Skin epidermis (tissue), 12 donors: ENCODE measurements at regions not wholly inside any gene's neighbourhood (a gene's known extent, or its start where the extent isn't known, plus 50 kb on each side); places are given as distances from the start of the nearest gene placed in this dataset.

Source experiments
- H3K27ac ChIP-seq, 21 experiments: fragments of 200-600 bp; sonication (generic) in 11 of 21; one replicate each; pipeline ENCODE4 v1.5.0; 2020; ENCODE audit warnings: mild to moderate bottlenecking in 3 of 21, inconsistent platforms in 2 of 21, moderate library complexity in 2 of 21
- H3K4me3 ChIP-seq, 7 experiments: fragments of 200-600 bp; sonication (generic) in 2 of 7; one replicate each; pipeline ENCODE4 v1.5.0; 2020; ENCODE audit warnings: inconsistent platforms in 2 of 7, mild to moderate bottlenecking in 2 of 7, moderate library complexity in 1 of 7

GRCh38 chr4:17309567-17310268 is 202.2 kb downstream of the QDPR start:
- Histone ChIP-seq H3K4me3 (no peak overlapping the region), H3K27ac (peak overlapping the region in 4 of 21 experiments; percentile 23 to 76 (median 40))

- Histone ChIP-seq H3K4me3 (no peak overlapping the region), H3K27ac (no peak overlapping the region)
These were observed 210.0 kb downstream of the QDPR start for GRCh38 chr4:17301869-17302268.

GRCh38 chr4:17301266-17301665 is 210.6 kb downstream of the QDPR start:
- H3K4me3 ChIP-seq = no peak overlapping the region

GRCh38 chr4:17296921-17297890 is 214.7 kb downstream of the QDPR start:
- H3K4me3 ChIP-seq = no peak overlapping the region
- H3K27ac ChIP-seq = no peak overlapping the region

More at GRCh38 chr4:17301266-17301665, 210.6 kb downstream of the QDPR start:
- no peak overlapping the region for H3K27ac ChIP-seq

- no peak overlapping the region for H3K27ac ChIP-seq
- no peak overlapping the region for H3K4me3 ChIP-seq
These were observed 218.0 kb downstream of the QDPR start for GRCh38 chr4:17293901-17294300.

GRCh38 chr4:17288151-17288550 is 223.7 kb downstream of the QDPR start:
- H3K27ac ChIP-seq = no peak overlapping the region
- no peak overlapping the region for H3K4me3 ChIP-seq

GRCh38 chr4:17286752-17287460 is 225.0 kb downstream of the QDPR start:
- H3K4me3 ChIP-seq = no peak overlapping the region
- no peak overlapping the region for H3K27ac ChIP-seq

- no peak overlapping the region for H3K27ac ChIP-seq
These were observed 226.1 kb downstream of the QDPR start for GRCh38 chr4:17285747-17286146.

GRCh38 chr4:17284323-17285175 is 227.3 kb downstream of the QDPR start:
- Histone ChIP-seq H3K27ac (no peak overlapping the region), H3K4me3 (no peak overlapping the region)

More at GRCh38 chr4:17285747-17286146, 226.1 kb downstream of the QDPR start:
- H3K4me3 ChIP-seq = no peak overlapping the region

- no peak overlapping the region for H3K27ac ChIP-seq
- H3K4me3 ChIP-seq = no peak overlapping the region
These were observed 228.1 kb downstream of the QDPR start for GRCh38 chr4:17283832-17284231.

- no peak overlapping the region for H3K27ac ChIP-seq
- H3K4me3 ChIP-seq = no peak overlapping the region
These were observed 228.6 kb downstream of the QDPR start for GRCh38 chr4:17283251-17283650.

GRCh38 chr4:17280261-17281018 is 231.4 kb downstream of the QDPR start:
- no peak overlapping the region for H3K27ac ChIP-seq
- no peak overlapping the region for H3K4me3 ChIP-seq

GRCh38 chr4:17276776-17277175 is 235.1 kb downstream of the QDPR start:
- Histone ChIP-seq H3K4me3 (no peak overlapping the region), H3K27ac (peak overlapping the region in 3 of 21 experiments; percentile 6 to 19 (median 12))

GRCh38 chr4:17275836-17276235 is 236.1 kb downstream of the QDPR start:
- no peak overlapping the region for H3K27ac ChIP-seq
- H3K4me3 ChIP-seq = no peak overlapping the region

GRCh38 chr4:17273047-17273446 is 238.8 kb downstream of the QDPR start:
- H3K4me3 ChIP-seq = no peak overlapping the region

GRCh38 chr4:17272154-17272553 is 239.7 kb downstream of the QDPR start:
- Histone ChIP-seq H3K4me3 (no peak overlapping the region), H3K27ac (no peak overlapping the region)

More at GRCh38 chr4:17273047-17273446, 238.8 kb downstream of the QDPR start:
- H3K27ac ChIP-seq = no peak overlapping the region

- Histone ChIP-seq H3K27ac (no peak overlapping the region), H3K4me3 (no peak overlapping the region)
These were observed 246.2 kb downstream of the QDPR start for GRCh38 chr4:17265653-17266052.

- no peak overlapping the region for H3K27ac ChIP-seq
These were observed 246.8 kb downstream of the QDPR start for GRCh38 chr4:17265139-17265538.

More at GRCh38 chr4:17265139-17265538, 246.8 kb downstream of the QDPR start:
- no peak overlapping the region for H3K4me3 ChIP-seq
